HFFc6 (cell line): ENCODE measurements at regions not wholly inside any gene's neighbourhood (a gene's known extent, or its start where the extent isn't known, plus 50 kb on each side); places are given as distances from the start of the nearest gene placed in this dataset.

ENCODE experiments used
- DNase-seq: peaks from one replicate; pipeline ENCODE4 v3.0.0-alpha.2; 2018
- H3K27ac Mint-ChIP-seq: 2 replicates; pipeline ENCODE4 v1.8.0; 2020; ENCODE audit warnings: mild to moderate bottlenecking, mixed read lengths
- H3K27me3 Mint-ChIP-seq: 2 replicates; pipeline ENCODE4 v1.8.0; 2021; ENCODE audit warnings: mild to moderate bottlenecking, moderate library complexity, mixed read lengths; ENCODE audit not compliant: insufficient read depth
- H3K36me3 Mint-ChIP-seq: 2 replicates; pipeline ENCODE4 v1.8.0; 2021; ENCODE audit warnings: low read depth, mixed read lengths
- H3K4me1 Mint-ChIP-seq: 2 replicates; pipeline ENCODE4 v1.8.0; 2020; ENCODE audit warnings: low read depth, mixed read lengths
- H3K4me3 Mint-ChIP-seq: 2 replicates; pipeline ENCODE4 v1.8.0; 2020; ENCODE audit warnings: mild to moderate bottlenecking, moderate library complexity, mixed read lengths
- H3K9me3 Mint-ChIP-seq: 2 replicates; pipeline ENCODE4 v1.8.0; 2020; ENCODE audit warnings: mild to moderate bottlenecking, mixed read lengths
- CTCF ChIP-seq: fragments of 200-600 bp; sonication (generic); IDR thresholded peaks from 2 replicates; pipeline ENCODE4 v1.5.0; 2021; ENCODE audit warnings: antibody characterized with exemption, mild to moderate bottlenecking

DNA sequence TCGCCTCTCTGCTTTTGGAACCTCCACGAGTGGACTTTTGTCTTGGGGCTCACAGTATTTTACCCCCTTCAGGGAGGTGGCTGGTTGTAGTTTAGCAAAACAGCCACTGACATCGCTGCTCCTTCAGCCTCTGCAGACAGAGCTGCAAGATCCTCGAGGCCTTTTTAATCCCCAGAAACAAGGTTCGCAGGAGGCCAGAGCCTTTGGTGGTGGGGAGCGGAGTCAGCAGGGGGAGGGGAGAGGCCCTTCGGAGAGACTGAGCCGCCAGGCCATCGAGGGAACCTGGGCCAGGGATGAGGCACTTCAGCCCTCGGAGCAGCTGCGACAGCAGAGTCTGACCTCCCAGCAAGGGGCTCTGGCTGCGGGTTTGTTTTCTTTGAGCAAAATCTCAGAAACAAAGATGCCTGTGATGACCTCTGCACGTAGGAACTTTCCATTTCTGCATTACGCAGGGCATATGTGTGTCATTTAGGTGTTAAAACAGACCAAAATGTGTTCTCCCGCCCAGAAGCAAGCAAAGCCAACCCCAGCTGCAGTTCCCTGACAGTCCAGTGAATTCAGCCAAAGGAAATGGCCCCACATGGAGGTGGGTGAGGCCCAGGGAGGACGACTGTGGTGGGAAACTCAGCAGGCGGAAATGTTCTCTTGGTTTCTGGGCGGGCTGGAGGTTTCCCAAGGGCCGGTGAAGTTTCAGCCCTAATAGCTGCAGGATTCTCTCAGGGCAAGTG is 171.2 kb upstream of the SULF2 start:
- no peak for DNase-seq
- Mint-ChIP-seq H3K27me3 (peaks cover 2% of the 10 kb centered on the region), H3K4me3 (no peak overlapping the region), H3K36me3 (peaks cover 6% of the 10 kb centered on the region), H3K9me3 (peaks cover 62% of the 10 kb centered on the region), H3K27ac (no peak overlapping the region), H3K4me1 (no peaks in the 10 kb centered on the region)
- no peak for TF ChIP-seq CTCF

- DNase-seq, result no peak
- no peaks in the 10 kb centered on the region for H3K4me1 Mint-ChIP-seq
- H3K9me3 Mint-ChIP-seq, result peaks cover 61% of the 10 kb centered on the region
- no peak overlapping the region for H3K27ac Mint-ChIP-seq
- peaks cover 2% of the 10 kb centered on the region for H3K27me3 Mint-ChIP-seq
- no peak for TF ChIP-seq CTCF
- H3K36me3 Mint-ChIP-seq, result peaks cover 6% of the 10 kb centered on the region
- H3K4me3 Mint-ChIP-seq, result no peak overlapping the region
Observed at GRCh38 chr20:47953471-47953870, 168.2 kb upstream of the SULF2 start.

DNA sequence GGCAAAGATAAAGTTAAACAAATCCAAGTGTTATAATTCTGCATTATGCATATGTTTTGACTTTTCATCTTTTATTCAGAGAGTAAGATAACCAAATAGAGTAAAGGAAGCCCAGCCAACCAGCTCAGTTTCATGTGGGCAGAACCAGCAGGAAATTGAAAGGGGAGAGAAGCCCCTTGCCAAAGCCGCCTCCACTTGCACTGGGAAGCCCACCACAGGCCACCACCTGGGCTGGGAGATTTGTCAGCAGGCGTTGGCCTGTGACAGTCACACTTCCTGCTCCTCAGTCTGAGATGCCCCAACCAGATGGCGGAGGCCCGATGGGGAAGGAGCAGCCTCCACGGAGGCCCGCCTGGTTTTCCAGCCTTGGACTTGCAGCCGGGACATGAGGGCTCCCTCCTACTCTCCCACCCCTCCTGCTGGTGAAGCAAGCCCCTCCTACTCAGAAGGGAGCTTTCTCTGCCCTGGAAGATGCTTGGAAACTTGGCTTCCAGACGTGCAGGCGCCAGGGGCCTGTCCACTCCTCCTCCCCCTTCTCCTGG is 166.8 kb upstream of the SULF2 start:
- Mint-ChIP-seq H3K36me3 (peaks cover 6% of the 10 kb centered on the region), H3K27me3 (peaks cover 2% of the 10 kb centered on the region), H3K4me1 (no peaks in the 10 kb centered on the region), H3K9me3 (peaks cover 60% of the 10 kb centered on the region), H3K27ac (no peak overlapping the region), H3K4me3 (no peak overlapping the region)
- TF ChIP-seq CTCF, result no peak
- DNase-seq, result no peak

DNA sequence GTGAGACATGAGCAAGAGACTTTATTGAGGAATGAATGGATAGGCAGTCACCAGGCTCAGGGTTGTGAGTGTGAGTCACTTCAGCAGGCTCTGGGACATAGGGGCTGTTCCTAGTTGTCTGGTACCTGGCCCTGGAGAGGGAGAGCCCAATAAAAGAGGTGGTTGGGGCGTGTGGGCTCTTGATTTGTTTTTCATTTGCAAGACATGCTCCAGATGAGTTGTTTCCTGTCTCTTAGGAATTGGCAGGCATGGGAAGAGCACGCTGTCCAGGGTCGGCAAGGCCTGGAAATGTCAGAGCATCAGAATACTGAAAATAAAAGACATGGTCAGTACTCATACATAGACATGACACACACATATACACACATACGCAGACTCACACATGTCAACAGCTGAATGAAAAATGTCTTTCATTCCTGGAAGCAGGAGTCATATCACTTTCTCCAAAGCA is 166.3 kb upstream of the SULF2 start:
- no peak for DNase-seq
- no peak overlapping the region for H3K27ac Mint-ChIP-seq
- peaks cover 6% of the 10 kb centered on the region for H3K36me3 Mint-ChIP-seq
- H3K27me3 Mint-ChIP-seq, result peaks cover 2% of the 10 kb centered on the region
- peaks cover 64% of the 10 kb centered on the region for H3K9me3 Mint-ChIP-seq
- H3K4me1 Mint-ChIP-seq, result no peaks in the 10 kb centered on the region
- no peak for TF ChIP-seq CTCF
- no peak overlapping the region for H3K4me3 Mint-ChIP-seq

DNA sequence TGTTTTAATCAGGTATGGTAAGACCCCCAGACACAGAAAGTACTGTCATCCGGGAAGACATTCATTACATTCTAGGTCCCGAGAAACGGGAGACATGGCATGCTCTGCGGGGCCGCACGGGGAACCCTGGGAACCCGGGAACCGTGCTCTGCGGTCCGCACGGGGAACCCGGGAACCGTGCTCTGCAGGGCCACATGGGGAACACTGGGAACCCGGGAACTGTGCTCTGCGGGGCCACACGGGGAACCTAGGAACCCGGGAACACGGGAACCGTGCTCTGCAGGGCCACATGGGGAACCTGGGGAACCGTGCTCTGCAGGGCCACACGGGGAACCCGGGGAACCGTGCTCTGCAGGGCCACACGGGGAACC is 165.6 kb upstream of the SULF2 start:
- TF ChIP-seq CTCF, result no peak
- no peaks in the 10 kb centered on the region for H3K4me1 Mint-ChIP-seq
- no peak overlapping the region for H3K4me3 Mint-ChIP-seq
- DNase-seq, result no peak
- no peak overlapping the region for H3K27ac Mint-ChIP-seq
- H3K9me3 Mint-ChIP-seq, result peaks cover 70% of the 10 kb centered on the region
- peaks cover 6% of the 10 kb centered on the region for H3K36me3 Mint-ChIP-seq
- H3K27me3 Mint-ChIP-seq, result peaks cover 2% of the 10 kb centered on the region; the same call in 1 of the 2 replicates
